M059J (cell line): ENCODE measurements at regions not wholly inside any gene's neighbourhood (a gene's known extent, or its start where the extent isn't known, plus 50 kb on each side); places are given as distances from the start of the nearest gene placed in this dataset.

Experiments
- DNase-seq: peaks from one replicate; pipeline ENCODE4 v3.0.0-alpha.2; 2012; ENCODE audit warnings: low read depth

DNA sequence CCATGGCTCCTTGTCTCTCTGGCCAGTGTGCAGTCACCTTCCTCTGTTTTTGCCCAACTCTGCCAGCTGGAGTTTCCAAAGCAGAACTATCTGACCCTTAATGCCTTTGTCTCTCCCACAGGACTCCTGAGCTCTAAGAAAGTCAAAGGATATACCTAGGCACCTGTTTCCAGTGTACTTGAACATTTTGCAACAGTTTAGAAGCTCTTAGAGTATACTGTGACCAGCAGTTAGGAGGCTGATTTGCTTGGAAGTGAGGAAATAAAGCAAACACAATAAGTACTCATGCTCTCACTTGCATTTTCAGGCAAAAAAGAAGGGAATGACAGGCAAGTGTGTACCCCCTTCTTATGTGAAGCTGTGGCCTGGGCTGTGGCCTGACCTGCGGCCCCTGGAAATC lies 204.3 kb upstream of the PLET1 start:
- no peak for DNase-seq

GRCh38 chr11:112465433-112466024 lies 204.9 kb upstream of the PLET1 start:
- no peak for DNase-seq

DNA sequence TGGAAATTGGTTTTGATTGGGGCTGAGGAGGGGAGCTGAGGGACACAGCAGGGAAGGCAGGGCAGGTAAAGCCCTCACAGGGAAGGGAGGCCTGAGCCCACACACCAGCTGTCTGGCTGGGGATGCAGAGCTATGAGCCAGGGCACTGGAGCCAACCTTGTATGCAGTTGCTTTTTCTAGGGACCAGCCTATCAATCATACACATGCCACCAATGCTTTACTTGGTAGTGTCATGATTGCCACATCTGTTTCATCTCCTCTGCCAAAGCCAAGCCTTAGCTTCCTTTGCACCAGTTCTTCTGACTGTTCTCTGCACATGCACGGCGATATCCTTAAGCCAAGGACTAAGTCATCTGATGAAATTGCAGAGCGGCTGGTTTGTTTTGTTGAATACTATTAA lies 207.1 kb upstream of the PLET1 start:
- DNase-seq = no peak

GRCh38 chr11:112469376-112469775 lies 208.7 kb upstream of the PLET1 start:
- DNase-seq = no peak

- DNase-seq = peak; percentile 58
Observed at GRCh38 chr11:112470355-112470754, 209.7 kb upstream of the PLET1 start.

DNA sequence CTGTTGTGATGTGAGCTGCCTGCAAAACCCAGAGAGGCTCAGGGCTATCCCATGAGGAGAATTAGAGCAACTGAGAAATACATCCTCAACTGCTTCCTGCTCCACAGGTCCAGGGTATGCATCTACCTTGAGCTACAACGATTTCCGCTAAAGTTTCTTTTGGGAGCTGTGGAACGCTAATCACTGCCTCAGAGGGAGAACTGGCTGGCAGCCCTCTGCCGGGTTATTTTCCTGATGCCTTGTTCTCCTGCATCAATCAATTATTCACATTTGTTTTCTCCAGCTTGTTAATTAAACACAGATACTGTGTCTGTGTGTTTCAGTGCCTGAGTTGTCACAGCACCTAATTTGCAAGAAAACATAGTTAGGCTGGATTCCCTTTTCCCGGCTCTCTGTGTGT lies 211.1 kb upstream of the PLET1 start:
- DNase-seq = no peak

DNA sequence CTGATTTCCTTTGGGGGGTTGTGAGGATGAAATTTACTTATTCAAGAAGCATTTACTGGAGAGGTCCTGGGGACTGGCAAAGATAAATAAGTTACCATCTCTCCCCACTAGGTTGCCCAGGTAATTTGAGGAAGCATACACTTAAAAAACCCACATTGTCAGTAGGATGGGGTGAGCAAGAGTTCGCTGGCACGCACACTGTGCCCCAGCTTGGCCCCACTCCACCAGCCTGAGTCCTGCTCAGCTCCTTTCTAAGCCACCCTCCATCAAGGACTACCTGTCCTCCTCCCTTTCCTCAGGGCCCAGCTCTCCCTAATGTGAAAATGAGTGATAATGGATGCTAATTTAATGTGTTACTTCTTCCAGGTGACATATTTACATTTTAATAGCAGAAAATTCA lies 216.5 kb upstream of the PLET1 start:
- DNase-seq = peak; percentile 48

GRCh38 chr11:112477581-112478317 lies 217.1 kb upstream of the PLET1 start:
- peak; percentile 56 for DNase-seq

GRCh38 chr11:112478806-112479205 lies 218.1 kb upstream of the PLET1 start:
- DNase-seq = no peak

GRCh38 chr11:112481431-112481830 lies 220.8 kb upstream of the PLET1 start:
- DNase-seq = no peak

- DNase-seq = no peak
Observed at GRCh38 chr11:112481893-112482292, 221.2 kb upstream of the PLET1 start.

DNA sequence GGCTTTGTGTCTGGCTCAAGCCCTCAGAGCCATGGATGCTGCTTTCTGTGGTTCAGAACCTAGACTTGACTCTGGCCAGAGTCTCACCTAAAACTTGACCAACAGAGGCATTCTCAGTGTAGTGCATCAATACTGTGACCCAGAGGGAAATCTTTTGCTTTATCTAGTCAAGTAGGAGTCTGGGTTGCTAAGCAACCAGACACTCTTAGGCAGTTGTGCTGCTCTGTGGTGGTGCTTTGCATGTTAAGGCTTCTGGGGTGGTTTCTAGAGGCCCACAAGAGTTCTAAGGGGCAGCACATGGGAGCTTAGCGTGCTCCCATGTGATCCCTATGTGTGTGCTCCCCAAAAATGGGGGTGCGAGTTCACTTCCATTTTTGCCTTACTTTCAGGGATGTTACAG lies 224.6 kb upstream of the PLET1 start:
- no peak for DNase-seq

- DNase-seq = no peak
Observed at GRCh38 chr11:112497826-112498225, 237.2 kb upstream of the PLET1 start.

DNA sequence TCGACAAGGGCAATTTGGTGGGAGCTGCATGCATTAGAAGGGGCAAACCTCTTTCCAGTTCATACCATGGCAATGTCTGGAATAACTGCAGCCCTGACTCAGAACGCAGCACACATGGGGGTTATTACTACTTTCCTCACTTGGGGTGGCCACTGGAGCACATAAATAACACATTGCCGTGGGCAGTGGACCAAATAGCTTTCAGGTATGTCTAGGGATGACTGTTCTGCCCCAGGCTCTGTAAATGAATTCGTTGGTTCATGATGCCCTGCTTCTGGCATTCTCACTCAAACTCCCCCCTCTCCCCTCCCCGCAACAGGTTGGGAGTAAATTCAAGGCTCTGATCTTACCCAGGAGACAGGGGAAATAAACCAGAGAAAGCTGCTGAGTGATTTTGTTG lies 238.0 kb upstream of the PLET1 start:
- DNase-seq = peak; percentile 91

DNA sequence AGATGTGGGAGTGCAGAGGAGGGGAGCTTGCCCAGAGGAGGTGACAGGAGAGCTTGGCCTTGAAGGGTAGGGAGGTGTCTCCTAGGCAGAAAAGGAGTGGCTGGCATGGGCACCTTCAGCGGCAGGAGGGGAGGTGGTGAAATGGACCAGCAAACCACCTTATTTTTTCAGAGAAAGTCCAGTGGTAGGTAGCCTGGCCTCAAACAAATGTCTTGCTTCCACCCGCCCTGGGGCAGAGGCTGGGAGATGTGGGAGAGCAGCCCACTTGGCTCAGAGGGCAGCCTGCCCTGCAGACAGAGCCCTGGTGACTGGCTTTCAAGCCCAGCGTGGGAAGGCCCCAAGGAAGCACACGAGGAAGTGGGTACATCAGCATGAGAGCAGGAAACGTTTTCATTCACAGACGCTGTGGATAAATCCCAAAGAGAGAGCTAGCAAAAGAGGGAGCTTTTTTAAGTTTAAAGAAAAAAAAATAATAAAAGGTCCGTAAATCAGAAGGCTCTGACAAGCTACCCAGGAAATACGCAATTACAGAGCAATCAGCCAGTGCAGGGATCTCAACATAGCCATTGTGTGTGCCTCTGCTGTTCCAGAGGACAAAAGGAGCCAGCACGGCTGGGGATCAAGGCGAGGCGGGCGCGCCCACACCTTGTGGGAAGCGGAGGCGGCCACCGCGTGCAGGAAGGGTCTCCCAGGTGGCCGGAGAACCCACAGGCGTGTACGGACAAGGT lies 238.7 kb upstream of the PLET1 start:
- peak; percentile 38 for DNase-seq

GRCh38 chr11:112499881-112500204 lies 239.2 kb upstream of the PLET1 start:
- DNase-seq = no peak

GRCh38 chr11:112503410-112503809 lies 242.8 kb upstream of the PLET1 start:
- DNase-seq = peak; percentile 51

DNA sequence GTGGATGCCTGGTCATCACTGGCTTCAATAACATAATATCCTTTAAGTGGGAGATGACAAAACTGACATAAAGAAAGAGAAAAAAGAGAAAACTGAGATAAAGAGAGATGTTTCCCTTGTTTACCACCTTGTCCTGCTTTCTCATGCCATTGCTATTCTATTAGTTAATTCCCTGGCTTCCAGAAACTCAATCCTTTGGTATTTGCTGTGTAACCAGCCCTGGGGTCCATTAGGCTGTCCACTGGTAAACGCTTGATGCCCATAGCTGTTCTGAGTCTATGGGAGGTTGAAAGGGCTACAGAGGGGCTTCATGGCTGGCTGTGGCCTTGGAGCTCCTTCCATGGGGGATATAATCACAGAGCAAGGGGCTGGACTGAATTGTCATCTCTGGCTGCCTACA lies 243.4 kb upstream of the PLET1 start:
- DNase-seq = peak; percentile 67

GRCh38 chr11:112506852-112507251 lies 246.2 kb upstream of the PLET1 start:
- no peak for DNase-seq

- DNase-seq = no peak
Observed at GRCh38 chr11:112507281-112507680, 246.6 kb upstream of the PLET1 start.

DNA sequence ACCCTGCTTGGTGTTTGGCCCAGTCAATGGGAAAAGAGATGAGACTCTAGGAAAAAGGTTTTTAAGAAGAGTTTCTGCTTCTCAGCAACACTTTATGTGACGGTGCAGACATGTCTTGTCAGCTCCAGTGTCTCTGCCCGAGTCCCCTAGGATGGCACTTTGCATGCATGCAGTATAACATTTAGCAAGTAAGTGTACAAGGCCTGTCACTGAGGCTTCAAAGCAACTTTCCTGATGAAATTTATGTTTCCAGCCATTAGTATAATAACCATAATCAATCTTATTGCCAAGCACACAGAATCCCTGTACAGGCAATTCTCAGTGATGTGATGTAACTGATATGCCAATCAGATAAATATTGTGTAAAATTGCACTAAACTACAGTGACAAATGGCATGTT lies 248.1 kb upstream of the PLET1 start:
- DNase-seq = no peak

DNA sequence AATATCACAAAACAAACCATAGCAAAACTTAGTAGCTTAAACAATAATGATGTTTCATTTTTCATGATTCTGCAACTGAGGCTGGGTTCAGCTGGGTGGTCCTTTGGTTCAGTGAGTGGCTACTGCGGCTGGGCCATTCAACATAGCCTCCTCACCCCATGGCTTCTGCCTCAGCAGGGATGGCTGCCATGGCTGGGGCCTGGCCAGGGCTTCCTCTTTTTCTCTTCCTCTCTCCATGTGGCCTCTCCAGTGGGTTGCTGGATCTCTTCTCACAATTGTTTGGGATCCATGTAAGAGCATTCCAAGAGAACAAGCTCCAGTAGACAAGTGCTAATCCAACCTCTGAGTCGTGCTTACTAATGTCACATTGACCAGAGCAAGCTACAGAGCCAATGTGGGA lies 248.6 kb upstream of the PLET1 start:
- no peak for DNase-seq

DNA sequence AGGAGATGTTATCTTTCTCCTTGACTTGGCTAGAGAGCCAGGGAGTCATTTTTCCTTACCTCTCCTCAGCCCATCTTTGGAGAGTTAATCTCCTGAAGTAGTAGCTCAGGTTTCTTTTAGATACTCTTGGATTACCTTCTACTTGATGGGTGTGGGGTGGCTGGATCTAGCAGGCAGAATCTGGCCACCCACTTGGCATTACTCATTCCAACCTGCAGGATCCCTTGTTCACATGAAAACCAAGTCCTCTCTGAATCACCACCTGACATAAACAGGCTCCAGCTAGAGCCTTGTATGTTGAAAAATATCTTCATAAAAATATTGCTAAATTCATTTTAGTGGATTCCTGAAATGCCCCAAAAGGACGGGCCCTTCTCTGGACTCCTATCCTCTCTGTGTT lies 250.6 kb upstream of the PLET1 start:
- peak; percentile 67 for DNase-seq
